ENCODE measurements at regions not wholly inside any gene's neighbourhood (a gene's known extent, or its start where the extent isn't known, plus 50 kb on each side); places are given as distances from the start of the nearest gene placed in this dataset.

GRCh38 chr5:153094333-153094732 lies 396.1 kb upstream of the GRIA1 start:
- no peaks in the 10 kb centered on the region for H3K27me3 Mint-ChIP-seq

GRCh38 chr5:153096381-153096780 lies 394.1 kb upstream of the GRIA1 start:
- Mint-ChIP-seq H3K27me3 (no peaks in the 10 kb centered on the region), H3K27ac (no peak overlapping the region), H3K9me3 (no peaks in the 10 kb centered on the region), H3K4me3 (no peak overlapping the region), H3K36me3 (ENCODE audit: low read depth) (no peaks in the 10 kb centered on the region), H3K4me1 (no peaks in the 10 kb centered on the region)
- DNase-seq = no peak
- intact Hi-C loops (cut with micrococcal nuclease) = no loop called here

More at GRCh38 chr5:153094333-153094732, 396.1 kb upstream of the GRIA1 start:
- DNase-seq = no peak
- no peak overlapping the region for H3K4me3 Mint-ChIP-seq
- H3K36me3 Mint-ChIP-seq (ENCODE audit: low read depth) = no peaks in the 10 kb centered on the region
- H3K27ac Mint-ChIP-seq = no peak overlapping the region
- no peaks in the 10 kb centered on the region for H3K4me1 Mint-ChIP-seq
- intact Hi-C loops (cut with micrococcal nuclease) = no loop called here
- H3K9me3 Mint-ChIP-seq = peaks cover 2% of the 10 kb centered on the region

DNA sequence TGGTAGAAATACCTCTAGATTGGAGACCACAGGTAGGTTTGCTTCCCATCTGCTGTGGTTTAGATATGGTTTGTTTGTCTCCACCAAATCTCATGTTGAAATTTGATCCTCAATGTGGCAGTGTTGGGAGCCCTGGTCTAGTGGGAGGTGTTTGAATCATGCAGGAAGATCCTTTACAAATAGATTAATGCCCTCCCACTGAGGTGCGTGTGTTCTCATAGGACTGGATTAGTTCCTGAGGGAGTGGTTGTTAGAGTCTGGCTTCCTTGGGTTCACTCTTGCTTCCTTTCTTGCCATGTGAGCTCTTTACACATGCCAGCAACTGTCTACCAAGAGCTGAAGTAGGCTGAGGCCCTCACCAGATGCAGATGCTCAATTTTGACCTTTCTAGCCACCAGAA lies 391.1 kb upstream of the GRIA1 start:
- Mint-ChIP-seq H3K9me3 (no peaks in the 10 kb centered on the region), H3K27me3 (no peaks in the 10 kb centered on the region), H3K4me3 (no peak overlapping the region), H3K36me3 (ENCODE audit: low read depth) (no peaks in the 10 kb centered on the region), H3K4me1 (no peaks in the 10 kb centered on the region), H3K27ac (no peak overlapping the region)
- no peak for DNase-seq
- intact Hi-C loops (cut with micrococcal nuclease) = no loop called here

GRCh38 chr5:153101235-153102180 lies 389.0 kb upstream of the GRIA1 start:
- H3K4me3 Mint-ChIP-seq = no peak overlapping the region
- H3K4me1 Mint-ChIP-seq = no peaks in the 10 kb centered on the region
- no peak overlapping the region for H3K27ac Mint-ChIP-seq
- no peaks in the 10 kb centered on the region for H3K27me3 Mint-ChIP-seq
- no peaks in the 10 kb centered on the region for H3K36me3 Mint-ChIP-seq (ENCODE audit: low read depth)
- intact Hi-C loops (cut with micrococcal nuclease) = no loop called here
- no peak for DNase-seq
- no peaks in the 10 kb centered on the region for H3K9me3 Mint-ChIP-seq

DNA sequence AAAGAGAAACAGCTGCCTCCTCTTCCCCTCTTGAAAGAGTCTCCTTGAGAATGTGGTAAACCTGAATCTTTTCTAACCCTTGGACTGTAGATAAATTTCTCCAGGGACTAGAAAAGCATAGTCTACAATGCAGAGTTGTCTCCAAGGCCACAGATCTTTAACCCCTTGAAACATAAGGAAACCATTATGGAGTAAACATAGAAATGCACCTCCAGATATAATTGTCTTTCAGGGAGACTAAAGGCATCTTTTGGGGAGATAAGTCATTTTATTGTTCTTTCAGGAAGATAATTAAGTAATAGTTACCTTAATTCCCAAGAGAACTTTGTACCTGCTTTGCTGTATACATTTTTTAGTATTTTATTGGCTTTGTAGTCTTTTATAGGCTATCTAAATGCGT lies 373.6 kb upstream of the GRIA1 start:
- Mint-ChIP-seq H3K27me3 (no peaks in the 10 kb centered on the region), H3K36me3 (ENCODE audit: low read depth) (no peaks in the 10 kb centered on the region), H3K27ac (no peak overlapping the region), H3K9me3 (no peaks in the 10 kb centered on the region), H3K4me1 (no peaks in the 10 kb centered on the region), H3K4me3 (no peak overlapping the region)
- intact Hi-C loops (cut with micrococcal nuclease) = no loop called here
- DNase-seq = no peak

DNA sequence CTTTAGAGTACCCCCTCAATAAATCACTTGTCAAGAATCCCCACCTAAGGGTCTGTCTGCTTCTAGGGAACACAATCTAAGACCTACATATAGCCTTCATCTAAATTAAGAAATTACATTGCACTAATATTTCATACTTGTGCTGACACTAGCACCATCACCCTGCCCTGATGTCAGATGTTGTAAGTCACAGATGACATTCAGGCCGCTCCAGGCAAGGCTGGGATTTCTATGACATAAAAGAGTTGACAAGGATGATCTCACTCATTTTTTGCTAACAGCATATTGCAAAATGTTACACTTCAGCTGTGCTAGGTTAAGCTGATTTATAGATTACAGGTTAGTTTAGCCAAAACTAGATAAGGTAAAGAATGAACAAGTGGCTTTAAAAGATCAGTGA lies 372.5 kb upstream of the GRIA1 start:
- no peak for DNase-seq
- no peaks in the 10 kb centered on the region for H3K27me3 Mint-ChIP-seq
- intact Hi-C loops (cut with micrococcal nuclease) = no loop called here
- no peaks in the 10 kb centered on the region for H3K4me1 Mint-ChIP-seq
- no peaks in the 10 kb centered on the region for H3K9me3 Mint-ChIP-seq
- no peak overlapping the region for H3K4me3 Mint-ChIP-seq
- no peak overlapping the region for H3K27ac Mint-ChIP-seq
- H3K36me3 Mint-ChIP-seq (ENCODE audit: low read depth) = no peaks in the 10 kb centered on the region

DNA sequence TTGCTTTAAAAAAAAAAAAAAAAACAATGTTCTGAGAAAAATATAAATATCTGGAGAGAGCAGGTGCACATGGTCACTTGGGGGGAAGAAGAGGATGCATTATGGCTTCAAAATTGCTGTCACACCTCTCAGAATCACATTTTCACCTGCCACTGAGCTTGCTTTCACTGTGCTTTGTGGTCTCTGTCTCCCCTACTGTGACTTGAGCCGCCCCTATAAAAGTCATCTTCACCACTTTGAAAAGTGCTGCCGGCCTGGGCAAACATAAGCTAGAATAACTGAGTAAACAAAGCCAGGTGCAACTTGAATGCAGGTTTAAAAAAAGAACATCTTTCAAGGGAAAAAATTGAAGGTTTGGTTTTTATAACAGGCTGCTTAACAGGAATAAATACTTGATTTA lies 368.1 kb upstream of the GRIA1 start:
- H3K27ac Mint-ChIP-seq = no peak overlapping the region
- intact Hi-C loops (cut with micrococcal nuclease) = no loop called here
- no peak for DNase-seq
- no peaks in the 10 kb centered on the region for H3K27me3 Mint-ChIP-seq
- no peaks in the 10 kb centered on the region for H3K9me3 Mint-ChIP-seq
- H3K4me1 Mint-ChIP-seq = no peaks in the 10 kb centered on the region
- H3K4me3 Mint-ChIP-seq = no peak overlapping the region
- no peaks in the 10 kb centered on the region for H3K36me3 Mint-ChIP-seq (ENCODE audit: low read depth)

GRCh38 chr5:153130296-153130695 lies 360.2 kb upstream of the GRIA1 start:
- no peak for DNase-seq
- intact Hi-C loops (cut with micrococcal nuclease) = no loop called here
- H3K36me3 Mint-ChIP-seq (ENCODE audit: low read depth) = no peaks in the 10 kb centered on the region
- no peaks in the 10 kb centered on the region for H3K27me3 Mint-ChIP-seq
- H3K9me3 Mint-ChIP-seq = no peaks in the 10 kb centered on the region
- H3K27ac Mint-ChIP-seq = no peak overlapping the region
- no peak overlapping the region for H3K4me3 Mint-ChIP-seq
- no peaks in the 10 kb centered on the region for H3K4me1 Mint-ChIP-seq

DNA sequence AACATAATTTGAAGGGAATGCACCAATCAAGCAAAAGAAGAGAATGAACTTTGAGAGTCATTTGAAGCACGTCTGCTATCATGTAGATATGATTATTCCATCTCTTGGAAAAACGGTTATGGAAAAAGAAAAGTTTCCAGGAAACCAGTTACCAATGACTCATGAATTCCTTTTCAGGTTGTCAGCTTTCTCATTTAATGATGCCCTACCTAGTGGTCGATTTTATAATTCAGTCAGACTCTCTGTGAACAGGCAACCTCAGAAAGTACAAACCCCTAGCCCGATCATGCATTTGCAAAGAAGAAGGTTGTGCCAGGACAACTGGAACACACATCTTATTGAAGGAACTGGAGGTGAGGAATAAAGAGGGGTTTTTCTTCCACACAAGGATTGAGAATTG lies 355.1 kb upstream of the GRIA1 start:
- Mint-ChIP-seq H3K9me3 (no peaks in the 10 kb centered on the region), H3K27me3 (no peaks in the 10 kb centered on the region), H3K27ac (no peak overlapping the region), H3K36me3 (ENCODE audit: low read depth) (no peaks in the 10 kb centered on the region), H3K4me3 (no peak overlapping the region), H3K4me1 (no peaks in the 10 kb centered on the region)
- no peak for DNase-seq
- intact Hi-C loops (cut with micrococcal nuclease) = no loop called here

- no peak overlapping the region for H3K4me3 Mint-ChIP-seq
- DNase-seq = no peak
- intact Hi-C loops (cut with micrococcal nuclease) = no loop called here
- no peaks in the 10 kb centered on the region for H3K4me1 Mint-ChIP-seq
- H3K36me3 Mint-ChIP-seq (ENCODE audit: low read depth) = no peaks in the 10 kb centered on the region
- H3K27ac Mint-ChIP-seq = no peak overlapping the region
- H3K9me3 Mint-ChIP-seq = no peaks in the 10 kb centered on the region
- H3K27me3 Mint-ChIP-seq = no peaks in the 10 kb centered on the region
Observed at GRCh38 chr5:153136910-153137614, 353.4 kb upstream of the GRIA1 start.

DNA sequence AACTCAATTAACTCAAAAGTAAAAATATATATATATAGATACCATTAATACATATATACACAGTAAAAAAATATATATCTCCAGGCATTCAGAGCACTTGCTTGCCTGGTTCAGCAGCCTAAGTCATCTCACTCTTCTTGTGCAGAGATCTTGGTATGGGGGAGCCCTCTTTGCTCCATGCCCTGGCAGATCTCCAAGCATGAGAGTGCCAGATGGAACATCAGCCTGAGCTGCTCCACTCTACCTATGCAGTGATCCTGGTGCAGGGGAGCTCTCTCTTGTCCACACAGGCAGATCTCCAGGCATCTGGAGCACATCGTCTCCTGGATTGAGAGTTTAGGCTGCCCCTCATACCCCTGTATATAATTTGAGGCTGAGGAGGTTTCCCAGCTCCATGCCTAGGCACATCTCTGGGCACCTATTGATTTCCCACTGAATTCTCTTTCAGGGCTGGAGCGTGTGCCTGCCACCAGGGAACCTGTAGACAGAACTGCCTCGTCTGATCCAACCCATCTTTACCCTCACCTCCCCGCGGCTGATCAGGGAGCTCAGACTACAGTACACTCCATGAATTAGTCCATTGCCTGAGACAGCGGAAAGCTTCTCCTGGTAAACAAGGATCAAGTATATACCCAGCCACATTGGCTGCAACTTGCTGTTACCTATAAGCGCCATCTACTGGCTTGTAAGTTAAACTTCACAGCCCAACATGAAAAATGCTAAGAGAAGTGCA lies 342.4 kb upstream of the GRIA1 start:
- Mint-ChIP-seq H3K27me3 (no peaks in the 10 kb centered on the region), H3K4me1 (no peaks in the 10 kb centered on the region), H3K27ac (no peak overlapping the region), H3K36me3 (ENCODE audit: low read depth) (no peaks in the 10 kb centered on the region), H3K4me3 (no peak overlapping the region), H3K9me3 (peaks cover 6% of the 10 kb centered on the region)
- intact Hi-C loops (cut with micrococcal nuclease) = loop anchor here (2.0 kb wide), 1 partner anchor 615 kb away; no protein-coding TSS in a partner anchor
- DNase-seq = no peak

DNA sequence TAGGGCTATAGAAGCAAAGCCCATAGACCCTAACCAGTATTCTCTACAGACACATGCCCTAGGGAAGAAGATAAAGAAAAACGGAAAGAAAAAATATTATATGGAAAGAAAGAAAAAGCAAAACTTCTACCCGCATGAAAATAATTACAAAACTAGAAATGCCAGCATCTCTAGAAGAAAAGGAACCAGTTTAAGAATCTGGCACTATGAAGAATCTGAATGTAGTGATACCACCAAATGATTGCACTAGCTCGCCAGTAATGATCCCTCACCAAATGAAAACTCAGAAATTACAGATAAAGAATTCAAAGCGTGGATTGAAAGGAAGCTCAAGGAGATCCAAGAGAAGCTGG lies 341.9 kb upstream of the GRIA1 start:
- intact Hi-C loops (cut with micrococcal nuclease) = loop anchor here (2.0 kb wide), 1 partner anchor 616 kb away; no protein-coding TSS in a partner anchor
- H3K27ac Mint-ChIP-seq = no peak overlapping the region
- no peaks in the 10 kb centered on the region for H3K36me3 Mint-ChIP-seq (ENCODE audit: low read depth)
- H3K4me1 Mint-ChIP-seq = no peaks in the 10 kb centered on the region
- peaks cover 4% of the 10 kb centered on the region for H3K9me3 Mint-ChIP-seq
- no peaks in the 10 kb centered on the region for H3K27me3 Mint-ChIP-seq
- no peak for DNase-seq
- no peak overlapping the region for H3K4me3 Mint-ChIP-seq

DNA sequence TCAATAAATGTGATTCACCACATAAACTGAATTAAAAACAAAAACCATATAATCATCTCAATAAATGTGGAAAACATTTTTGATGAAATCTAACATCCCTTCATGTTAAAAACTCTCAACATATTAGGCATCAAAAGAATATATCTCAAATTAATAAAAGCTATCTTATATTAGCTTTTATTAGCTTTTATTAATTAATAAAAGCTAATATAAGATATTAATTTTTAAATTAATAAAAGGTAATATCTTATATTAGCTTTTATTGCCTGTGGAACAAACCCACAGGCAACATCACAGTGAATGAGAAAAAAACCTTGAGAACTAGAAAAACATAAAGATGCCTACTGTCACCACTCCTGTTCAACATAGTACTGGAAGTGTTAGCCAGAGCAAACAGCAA lies 338.9 kb upstream of the GRIA1 start:
- no peaks in the 10 kb centered on the region for H3K27me3 Mint-ChIP-seq
- DNase-seq = no peak
- intact Hi-C loops (cut with micrococcal nuclease) = no loop called here
- no peak overlapping the region for H3K4me3 Mint-ChIP-seq
- no peaks in the 10 kb centered on the region for H3K4me1 Mint-ChIP-seq
- no peaks in the 10 kb centered on the region for H3K36me3 Mint-ChIP-seq (ENCODE audit: low read depth)
- H3K9me3 Mint-ChIP-seq = no peaks in the 10 kb centered on the region
- H3K27ac Mint-ChIP-seq = no peak overlapping the region

DNA sequence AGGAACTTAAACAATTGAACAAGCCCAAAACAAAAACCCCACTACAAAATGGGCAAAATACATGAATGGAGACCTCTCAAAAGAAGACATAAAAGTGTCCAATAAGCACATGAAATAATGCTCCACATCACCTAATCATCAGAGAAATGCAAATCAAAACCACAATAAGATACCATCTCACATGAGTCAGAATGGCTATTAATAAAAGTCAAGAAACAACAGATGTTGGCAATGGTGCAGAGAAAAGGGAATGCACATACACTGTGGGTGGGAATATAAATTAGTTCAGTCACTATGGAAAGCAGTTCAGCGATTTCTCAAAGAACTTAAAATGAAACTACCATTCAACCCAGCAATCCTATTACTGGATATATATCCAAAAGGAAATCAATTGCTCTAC lies 337.4 kb upstream of the GRIA1 start:
- Mint-ChIP-seq H3K4me3 (no peak overlapping the region), H3K27ac (no peak overlapping the region), H3K36me3 (ENCODE audit: low read depth) (no peaks in the 10 kb centered on the region), H3K27me3 (no peaks in the 10 kb centered on the region), H3K9me3 (no peaks in the 10 kb centered on the region), H3K4me1 (no peaks in the 10 kb centered on the region)
- DNase-seq = no peak
- intact Hi-C loops (cut with micrococcal nuclease) = no loop called here

All from activated CD4-positive, alpha-beta T cell treated with anti-CD3 and anti-CD28 coated beads, Interleukin-2, amount 10 ng/mL, durations not matched to agents 24 days and 14 days (primary cell).